ENCODE measurements at regions not wholly inside any gene's neighbourhood (a gene's known extent, or its start where the extent isn't known, plus 50 kb on each side); places are given as distances from the start of the nearest gene placed in this dataset.

DNA sequence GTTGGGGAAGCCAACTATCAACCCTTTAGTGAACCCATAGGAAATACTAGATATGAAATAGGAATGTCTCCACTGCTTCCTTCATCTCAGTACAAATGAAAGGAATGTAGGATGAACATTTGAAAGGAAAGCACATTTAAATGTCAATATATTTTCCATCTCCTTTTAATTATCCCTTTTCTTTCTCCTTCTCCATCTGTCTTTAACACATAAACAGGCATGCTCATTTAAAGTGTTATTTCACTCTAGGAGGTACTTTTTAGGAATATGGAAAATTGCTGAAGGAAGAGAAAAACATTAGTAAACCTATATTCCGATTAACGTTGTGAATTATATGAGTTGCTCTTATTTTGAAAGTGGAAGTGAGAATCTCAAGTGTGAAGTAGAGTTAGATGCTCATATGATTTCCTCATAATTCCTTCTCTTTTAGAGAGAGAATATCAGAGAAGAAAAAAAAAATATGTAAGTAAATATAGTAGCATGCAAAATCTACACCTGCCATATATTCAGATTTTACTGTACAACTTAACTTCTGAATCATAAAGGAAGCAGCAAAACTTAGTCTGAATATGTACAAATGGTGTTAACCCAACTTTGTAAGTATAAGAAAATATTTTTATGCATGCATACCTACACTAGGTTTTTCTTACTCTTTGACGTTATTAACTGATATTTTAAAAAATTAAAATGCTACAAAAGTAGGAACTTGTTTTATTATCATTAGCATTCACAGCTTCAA, 406.9 kb upstream of the B3GALT2 start:
- TF ChIP-seq, protein P1, sequence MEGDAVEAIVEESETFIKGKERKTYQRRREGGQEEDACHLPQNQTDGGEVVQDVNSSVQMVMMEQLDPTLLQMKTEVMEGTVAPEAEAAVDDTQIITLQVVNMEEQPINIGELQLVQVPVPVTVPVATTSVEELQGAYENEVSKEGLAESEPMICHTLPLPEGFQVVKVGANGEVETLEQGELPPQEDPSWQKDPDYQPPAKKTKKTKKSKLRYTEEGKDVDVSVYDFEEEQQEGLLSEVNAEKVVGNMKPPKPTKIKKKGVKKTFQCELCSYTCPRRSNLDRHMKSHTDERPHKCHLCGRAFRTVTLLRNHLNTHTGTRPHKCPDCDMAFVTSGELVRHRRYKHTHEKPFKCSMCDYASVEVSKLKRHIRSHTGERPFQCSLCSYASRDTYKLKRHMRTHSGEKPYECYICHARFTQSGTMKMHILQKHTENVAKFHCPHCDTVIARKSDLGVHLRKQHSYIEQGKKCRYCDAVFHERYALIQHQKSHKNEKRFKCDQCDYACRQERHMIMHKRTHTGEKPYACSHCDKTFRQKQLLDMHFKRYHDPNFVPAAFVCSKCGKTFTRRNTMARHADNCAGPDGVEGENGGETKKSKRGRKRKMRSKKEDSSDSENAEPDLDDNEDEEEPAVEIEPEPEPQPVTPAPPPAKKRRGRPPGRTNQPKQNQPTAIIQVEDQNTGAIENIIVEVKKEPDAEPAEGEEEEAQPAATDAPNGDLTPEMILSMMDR (IDR thresholded peaks at IDR 0.05; ENCODE audit: borderline replicate concordance, extremely low read depth, low read length, poor library complexity, severe bottlenecking): no peak
- TF ChIP-seq EZH2 (IDR thresholded peaks at IDR 0.05; ENCODE audit: borderline replicate concordance, low read depth, low read length, severe bottlenecking): no peak
